Right atrium auricular region (tissue), 2 donors: ENCODE measurements at regions not wholly inside any gene's neighbourhood (a gene's known extent, or its start where the extent isn't known, plus 50 kb on each side); places are given as distances from the start of the nearest gene placed in this dataset.
A peak's percentile ranks its signal among the peaks of the same experiment; 100 is the strongest.

Experiments used
- DNase-seq: peaks from one replicate; pipeline ENCODE4 v3.0.0-alpha.2; 2019; ENCODE audit warnings: low spot score
- H3K27ac ChIP-seq, 2 donors: fragments of 200-600 bp; sonication (generic); 1 replicate in 1 of 2; 2 replicates in 1 of 2; pipeline ENCODE4 v1.5.1; 2016 to 2019
- H3K27me3 ChIP-seq, 2 donors: fragments of 200-600 bp; sonication (generic); one replicate each; pipeline versions ENCODE4 v1.5.1 to v1.6.0; 2017 to 2019
- H3K36me3 ChIP-seq: fragments of 200-600 bp; sonication (generic); one replicate; pipeline ENCODE4 v1.5.1; 2016
- H3K4me1 ChIP-seq, 2 donors: fragments of 200-600 bp; sonication (generic); one replicate each; pipeline versions ENCODE4 v1.5.1 to v1.6.0; 2017 to 2019
- H3K4me3 ChIP-seq, 2 donors: fragments of 200-600 bp; sonication (generic); 1 replicate in 1 of 2; 2 replicates in 1 of 2; pipeline ENCODE4 v1.5.1; 2017 to 2019; ENCODE audit warnings: mild to moderate bottlenecking in 1 of 2, moderate library complexity in 1 of 2
- H3K9me3 ChIP-seq, 2 donors: fragments of 200-600 bp; sonication (generic); one replicate each; pipeline ENCODE4 v1.5.1; 2019
- CTCF ChIP-seq, 2 donors: fragments of 200-600 bp; sonication (generic); IDR thresholded peaks; one replicate each; pipeline ENCODE4 v1.5.1; 2019; ENCODE audit warnings: antibody characterized with exemption in 2 of 2

- Histone ChIP-seq H3K4me1 (no peaks in the 10 kb centered on the region), H3K36me3 (no peaks in the 10 kb centered on the region), H3K27me3 (no peaks in the 10 kb centered on the region), H3K9me3 (no peaks in the 10 kb centered on the region), H3K27ac (no peak overlapping the region), H3K4me3 (no peak overlapping the region)
- TF ChIP-seq CTCF (IDR thresholded peaks at IDR 0.05): no peak
- DNase-seq: no peak
Observed at GRCh38 chr12:88977115-88977514, 375.2 kb downstream of the DUSP6 start.

- Histone ChIP-seq H3K27ac (no peak overlapping the region), H3K4me1 (no peaks in the 10 kb centered on the region), H3K36me3 (no peaks in the 10 kb centered on the region), H3K27me3 (no peaks in the 10 kb centered on the region), H3K4me3 (no peak overlapping the region), H3K9me3 (no peaks in the 10 kb centered on the region)
- DNase-seq: no peak
- TF ChIP-seq CTCF (IDR thresholded peaks at IDR 0.05): no peak
Observed at GRCh38 chr12:88973998-88974397, 378.3 kb downstream of the DUSP6 start.

GRCh38 chr12:88970740-88971139, 381.6 kb downstream of the DUSP6 start:
- no peak for DNase-seq
- no peaks in the 10 kb centered on the region for H3K27me3 ChIP-seq
- H3K4me3 ChIP-seq: no peak overlapping the region
- no peaks in the 10 kb centered on the region for H3K9me3 ChIP-seq
- no peaks in the 10 kb centered on the region for H3K4me1 ChIP-seq
- no peak for TF ChIP-seq CTCF (IDR thresholded peaks at IDR 0.05)
- no peaks in the 10 kb centered on the region for H3K36me3 ChIP-seq
- no peak overlapping the region for H3K27ac ChIP-seq

- Histone ChIP-seq H3K4me1 (no peaks in the 10 kb centered on the region), H3K27ac (no peak overlapping the region), H3K4me3 (no peak overlapping the region), H3K36me3 (no peaks in the 10 kb centered on the region), H3K9me3 (no peaks in the 10 kb centered on the region), H3K27me3 (no peaks in the 10 kb centered on the region)
- no peak for TF ChIP-seq CTCF (IDR thresholded peaks at IDR 0.05)
- DNase-seq: no peak
Observed at GRCh38 chr12:88969127-88969526, 383.2 kb downstream of the DUSP6 start.

GRCh38 chr12:88960213-88960878, 380.1 kb upstream of the KITLG start:
- Histone ChIP-seq H3K9me3 (no peaks in the 10 kb centered on the region), H3K4me1 (peaks cover 3 to 16% of the 10 kb centered on the region in 2 donors), H3K27me3 (no peaks in the 10 kb centered on the region), H3K36me3 (no peaks in the 10 kb centered on the region), H3K4me3 (no peak overlapping the region), H3K27ac (peak overlapping the region; percentile 40 to 70)
- no peak for TF ChIP-seq CTCF (IDR thresholded peaks at IDR 0.05)
- DNase-seq: no peak

GRCh38 chr12:88958946-88959345, 378.7 kb upstream of the KITLG start:
- H3K9me3 ChIP-seq: no peaks in the 10 kb centered on the region
- no peak overlapping the region for H3K4me3 ChIP-seq
- H3K4me1 ChIP-seq: peaks cover 3 to 16% of the 10 kb centered on the region in 2 donors
- DNase-seq: no peak
- H3K27me3 ChIP-seq: no peaks in the 10 kb centered on the region
- H3K36me3 ChIP-seq: no peaks in the 10 kb centered on the region
- TF ChIP-seq CTCF (IDR thresholded peaks at IDR 0.05): no peak
- H3K27ac ChIP-seq: no peak overlapping the region
